GM12878 (cell line): ENCODE measurements at regions not wholly inside any gene's neighbourhood (a gene's known extent, or its start where the extent isn't known, plus 50 kb on each side); places are given as distances from the start of the nearest gene placed in this dataset.

Experiments used
- ATAC-seq: fragments of 200-7000 bp; cut with Tn5 transposase; 3 replicates; pipeline ENCODE4 v1.9.1; 2020; ENCODE audit warnings: mild to moderate bottlenecking, moderate library complexity
- BruUV-seq: library from RNA; stranded (reverse); fragments of 400-500 nt; replicated peaks from 2 replicates; lab custom pipeline; 2021; lab: Mats Ljungman, UMichigan
- CTCF ChIA-PET: fragments of 300-600 bp; sonication (Branson Sonifier 250); formaldehyde crosslinking; extraction: SDS; loops from one replicate; lab custom pipeline; 2021; ENCODE audit warnings: inconsistent platforms; lab: Yijun Ruan, JAX
- POLR2A ChIA-PET: fragments of 350-600 bp; formaldehyde crosslinking; extraction: SDS; loops from one replicate; lab custom pipeline; 2021; ENCODE audit warnings: inconsistent platforms; lab: Charles Lee
- RAD21 ChIA-PET: fragments of 300-600 bp; sonication (Branson Sonifier 250); formaldehyde crosslinking; loops from one replicate; lab custom pipeline; 2023; ENCODE audit warnings: antibody characterized with exemption; ENCODE audit not compliant: unreplicated experiment; lab: Charles Lee
- SMC1A ChIA-PET: fragments of 300-600 bp; sonication (Branson Sonifier 250); formaldehyde crosslinking; loops from one replicate; lab custom pipeline; 2023; ENCODE audit not compliant: unreplicated experiment, uncharacterized antibody; lab: Charles Lee
- DNase-seq: peaks from one replicate; pipeline ENCODE4 v3.0.0-alpha.2; 2011; ENCODE audit warnings: low read depth, low spot score
- FAIRE-seq: peaks from 3 replicates; lab custom pipeline; 2011; peaks lifted over from hg19 to GRCh38; lab: Jason Lieb, UNC
- H2AFZ ChIP-seq: 2 replicates; pipeline ENCODE4 v1.6.0; 2011; ENCODE audit warnings: low read depth, low read length, control low read depth; ENCODE audit not compliant: control insufficient read depth
- H3K27ac ChIP-seq: 2 replicates; pipeline ENCODE4 v1.5.1; 2011; ENCODE audit warnings: control low read depth; ENCODE audit not compliant: control insufficient read depth, insufficient read depth
- H3K27me3 ChIP-seq, 2 experiments: replicated peaks in 1 of 2; 2 replicates each; pipeline versions ENCODE4 v1.6.0 to v1.6.1; 2011; ENCODE audit warnings: low read length in 1 of 2; ENCODE audit not compliant: control insufficient read depth in 2 of 2, insufficient read depth in 2 of 2
- H3K36me3 ChIP-seq, 2 experiments: 2 replicates each; pipeline ENCODE4 v1.5.1; 2011; ENCODE audit warnings: low read length in 1 of 2; ENCODE audit not compliant: control insufficient read depth in 2 of 2, insufficient read depth in 2 of 2
- H3K4me1 ChIP-seq: 2 replicates; pipeline ENCODE4 v1.6.1; 2011; ENCODE audit warnings: mild to moderate bottlenecking, low read length, moderate library complexity, mixed read lengths; ENCODE audit not compliant: control insufficient read depth, insufficient read depth
- H3K4me2 ChIP-seq: 2 replicates; pipeline ENCODE4 v1.6.0; 2011; ENCODE audit warnings: control low read depth; ENCODE audit not compliant: control insufficient read depth, insufficient read depth
- H3K4me3 ChIP-seq: fragments of 200-600 bp; sonication (generic); 2 replicates; pipeline ENCODE4 v1.5.1; 2016
- H3K79me2 ChIP-seq: 2 replicates; pipeline ENCODE4 v1.6.0; 2011; ENCODE audit warnings: low read length; ENCODE audit not compliant: control insufficient read depth, insufficient read depth
- H3K9ac ChIP-seq: 2 replicates; pipeline ENCODE4 v1.8.0; 2011; ENCODE audit warnings: low read length, control low read depth, mixed read lengths; ENCODE audit not compliant: control insufficient read depth, insufficient read depth
- H3K9me3 ChIP-seq: replicated peaks from 3 replicates; pipeline ENCODE4 v1.5.1; 2011; ENCODE audit warnings: mild to moderate bottlenecking, low read length; ENCODE audit not compliant: control insufficient read depth, insufficient read depth
- H4K20me1 ChIP-seq: 2 replicates; pipeline ENCODE4 v1.6.0; 2011; ENCODE audit not compliant: control insufficient read depth, insufficient read depth
- CREB1 ChIP-seq: IDR thresholded peaks from 2 replicates; pipeline ENCODE4 v1.6.1; 2012; ENCODE audit warnings: low read depth, mild to moderate bottlenecking, inconsistent platforms
- CREM ChIP-seq: IDR thresholded peaks from 2 replicates; pipeline ENCODE4 v1.6.1; 2014; ENCODE audit warnings: antibody characterized with exemption, low read depth
- HCFC1 ChIP-seq: fragments of 150-350 bp; IDR thresholded peaks from 2 replicates; pipeline ENCODE4 v1.6.1; 2014; ENCODE audit warnings: low read length
- HDAC2 ChIP-seq: fragments of 200-600 bp; sonication (generic); IDR thresholded peaks from 2 replicates; pipeline ENCODE4 v1.6.1; 2017
- JUND ChIP-seq: IDR thresholded peaks from 2 replicates; pipeline ENCODE4 v1.6.1; 2012; ENCODE audit warnings: low read depth, mild to moderate bottlenecking, low read length, improper control_type of control experiment, moderate library complexity
- KAT2A ChIP-seq: conservative IDR thresholded peaks from 2 replicates; pipeline ENCODE4 v1.6.1; 2011; ENCODE audit warnings: low read depth, low read length; ENCODE audit not compliant: control insufficient read depth
- NR2C2 ChIP-seq: IDR thresholded peaks from 2 replicates; pipeline ENCODE4 v1.6.1; 2011; ENCODE audit warnings: borderline replicate concordance, low read depth; ENCODE audit not compliant: control insufficient read depth, insufficient read length
- RB1 ChIP-seq: fragments of 450-650 bp; formaldehyde crosslinking; IDR thresholded peaks from 2 replicates; pipeline ENCODE4 v1.6.1; 2017; ENCODE audit warnings: mild to moderate bottlenecking, borderline replicate concordance
- RCOR1 ChIP-seq: conservative IDR thresholded peaks from 2 replicates; pipeline ENCODE4 v1.6.1; 2012; ENCODE audit warnings: low read depth, low read length, improper control_type of control experiment
- TARDBP ChIP-seq: IDR thresholded peaks from 2 replicates; pipeline ENCODE4 v1.6.1; 2016; ENCODE audit warnings: borderline replicate concordance
- ZBED1 ChIP-seq: IDR thresholded peaks from 2 replicates; pipeline ENCODE4 v1.6.1; 2016; ENCODE audit warnings: borderline replicate concordance
- ZBTB4 ChIP-seq: fragments of 450-650 bp; formaldehyde crosslinking; IDR thresholded peaks from 2 replicates; pipeline ENCODE4 v1.4.0; 2022; ENCODE audit warnings: mild to moderate bottlenecking, moderate library complexity
- WGBS: methylation state at CpG from one replicate; pipeline ENCODE4 v1.1.6; 2016; ENCODE audit warnings: low lambda C conversion rate; ENCODE audit not compliant: insufficient replicate concordance, insufficient coverage; ENCODE audit errors: missing lambda C conversion rate; 5-methylcytosine and 5-hydroxymethylcytosine counted together
- in situ Hi-C: fragments of 300-500 bp; cut with MboI; formaldehyde crosslinking; loops from 9 replicates; pipeline ENCODE4 v1.14.3; 2018; ENCODE audit warnings: mixed read lengths
- intact Hi-C: fragments of 100-400 bp; cut with micrococcal nuclease; formaldehyde crosslinking; loops from one replicate; pipeline ENCODE4 v1.14.2; 2022; ENCODE audit not compliant: unreplicated experiment
- TF ChIP-seq, protein P1 (sequence below): fragments of 450-650 bp; IDR thresholded peaks from 2 replicates; pipeline ENCODE4 v1.6.1; 2016; ENCODE audit warnings: mild to moderate bottlenecking, moderate library complexity, borderline replicate concordance
- TF ChIP-seq, protein P2 (sequence below): IDR thresholded peaks from 2 replicates; pipeline ENCODE4 v1.6.1; 2011; ENCODE audit warnings: low read depth, low read length, improper control_type of control experiment, borderline replicate concordance

DNA sequence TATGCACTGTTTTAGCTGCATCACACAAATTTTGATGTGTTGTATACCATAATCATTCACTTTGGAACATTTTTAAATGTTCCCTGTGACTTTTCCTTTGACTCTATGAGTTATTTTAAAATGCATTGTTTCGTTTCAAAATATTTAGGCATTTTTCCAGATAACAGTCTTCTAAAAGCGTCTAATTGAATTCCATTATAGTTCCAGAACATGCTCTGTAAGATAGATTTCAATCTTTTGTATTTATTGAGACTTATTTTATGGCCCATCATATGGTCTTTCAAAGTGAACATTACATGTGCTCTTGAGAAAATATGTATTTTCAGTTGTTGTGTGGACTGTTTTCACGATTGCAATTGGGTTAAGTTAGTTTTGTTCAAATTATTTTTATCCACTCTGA, 98.7 kb upstream of the ARHGAP5 start (continued):
- TF ChIP-seq, protein P1, sequence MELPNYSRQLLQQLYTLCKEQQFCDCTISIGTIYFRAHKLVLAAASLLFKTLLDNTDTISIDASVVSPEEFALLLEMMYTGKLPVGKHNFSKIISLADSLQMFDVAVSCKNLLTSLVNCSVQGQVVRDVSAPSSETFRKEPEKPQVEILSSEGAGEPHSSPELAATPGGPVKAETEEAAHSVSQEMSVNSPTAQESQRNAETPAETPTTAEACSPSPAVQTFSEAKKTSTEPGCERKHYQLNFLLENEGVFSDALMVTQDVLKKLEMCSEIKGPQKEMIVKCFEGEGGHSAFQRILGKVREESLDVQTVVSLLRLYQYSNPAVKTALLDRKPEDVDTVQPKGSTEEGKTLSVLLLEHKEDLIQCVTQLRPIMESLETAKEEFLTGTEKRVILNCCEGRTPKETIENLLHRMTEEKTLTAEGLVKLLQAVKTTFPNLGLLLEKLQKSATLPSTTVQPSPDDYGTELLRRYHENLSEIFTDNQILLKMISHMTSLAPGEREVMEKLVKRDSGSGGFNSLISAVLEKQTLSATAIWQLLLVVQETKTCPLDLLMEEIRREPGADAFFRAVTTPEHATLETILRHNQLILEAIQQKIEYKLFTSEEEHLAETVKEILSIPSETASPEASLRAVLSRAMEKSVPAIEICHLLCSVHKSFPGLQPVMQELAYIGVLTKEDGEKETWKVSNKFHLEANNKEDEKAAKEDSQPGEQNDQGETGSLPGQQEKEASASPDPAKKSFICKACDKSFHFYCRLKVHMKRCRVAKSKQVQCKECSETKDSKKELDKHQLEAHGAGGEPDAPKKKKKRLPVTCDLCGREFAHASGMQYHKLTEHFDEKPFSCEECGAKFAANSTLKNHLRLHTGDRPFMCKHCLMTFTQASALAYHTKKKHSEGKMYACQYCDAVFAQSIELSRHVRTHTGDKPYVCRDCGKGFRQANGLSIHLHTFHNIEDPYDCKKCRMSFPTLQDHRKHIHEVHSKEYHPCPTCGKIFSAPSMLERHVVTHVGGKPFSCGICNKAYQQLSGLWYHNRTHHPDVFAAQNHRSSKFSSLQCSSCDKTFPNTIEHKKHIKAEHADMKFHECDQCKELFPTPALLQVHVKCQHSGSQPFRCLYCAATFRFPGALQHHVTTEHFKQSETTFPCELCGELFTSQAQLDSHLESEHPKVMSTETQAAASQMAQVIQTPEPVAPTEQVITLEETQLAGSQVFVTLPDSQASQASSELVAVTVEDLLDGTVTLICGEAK, result no peak
- TF ChIP-seq ZBTB4 (CRISPR knock-in tag) (no peak), HCFC1 (no peak), TARDBP (no peak)

GRCh38 chr14:31982642-31983041, 94.5 kb upstream of the ARHGAP5 start:
- ChIA-PET CTCF (no interaction called here), RAD21 (no interaction called here), POLR2A (no interaction called here), SMC1A (no interaction called here)
- no peaks in the 10 kb centered on the region for H3K9me3 ChIP-seq
- ATAC-seq (no peak), DNase-seq (no peak), FAIRE-seq (no peak)
- intact Hi-C loops (no loop called here), in situ Hi-C loops (no loop called here)
- TF ChIP-seq CREM (no peak), HDAC2 (no peak), RB1 (no peak), CREB1 (no peak), NR2C2 (no peak), RCOR1 (no peak), KAT2A (no peak), ZBED1 (no peak), JUND (no peak)
- TF ChIP-seq, protein P2, sequence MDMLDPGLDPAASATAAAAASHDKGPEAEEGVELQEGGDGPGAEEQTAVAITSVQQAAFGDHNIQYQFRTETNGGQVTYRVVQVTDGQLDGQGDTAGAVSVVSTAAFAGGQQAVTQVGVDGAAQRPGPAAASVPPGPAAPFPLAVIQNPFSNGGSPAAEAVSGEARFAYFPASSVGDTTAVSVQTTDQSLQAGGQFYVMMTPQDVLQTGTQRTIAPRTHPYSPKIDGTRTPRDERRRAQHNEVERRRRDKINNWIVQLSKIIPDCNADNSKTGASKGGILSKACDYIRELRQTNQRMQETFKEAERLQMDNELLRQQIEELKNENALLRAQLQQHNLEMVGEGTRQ, result no peak
- H3K4me2 ChIP-seq, result no peak overlapping the region
- H3K4me3 ChIP-seq, result no peak overlapping the region
- no peaks in the 10 kb centered on the region for H4K20me1 ChIP-seq
- no peak overlapping the region for H2AFZ ChIP-seq
- WGBS, result 0% methylated on average over 1 of the region's 1 CpG
- no TSS peak for BruUV-seq
- H3K9ac ChIP-seq, result no peak overlapping the region
- no peaks in the 10 kb centered on the region for H3K36me3 ChIP-seq
- H3K27ac ChIP-seq, result no peak overlapping the region
- H3K27me3 ChIP-seq, result no peaks in the 10 kb centered on the region
- no peaks in the 10 kb centered on the region for H3K4me1 ChIP-seq
- H3K79me2 ChIP-seq, result no peaks in the 10 kb centered on the region
